ENCODE measurements at regions not wholly inside any gene's neighbourhood (a gene's known extent, or its start where the extent isn't known, plus 50 kb on each side); places are given as distances from the start of the nearest gene placed in this dataset.
"Not testable (repeated sequence)": the region's sequence is repeated elsewhere in the genome, so short reads cannot be mapped to it uniquely, and the experiment has no call there.

DNA sequence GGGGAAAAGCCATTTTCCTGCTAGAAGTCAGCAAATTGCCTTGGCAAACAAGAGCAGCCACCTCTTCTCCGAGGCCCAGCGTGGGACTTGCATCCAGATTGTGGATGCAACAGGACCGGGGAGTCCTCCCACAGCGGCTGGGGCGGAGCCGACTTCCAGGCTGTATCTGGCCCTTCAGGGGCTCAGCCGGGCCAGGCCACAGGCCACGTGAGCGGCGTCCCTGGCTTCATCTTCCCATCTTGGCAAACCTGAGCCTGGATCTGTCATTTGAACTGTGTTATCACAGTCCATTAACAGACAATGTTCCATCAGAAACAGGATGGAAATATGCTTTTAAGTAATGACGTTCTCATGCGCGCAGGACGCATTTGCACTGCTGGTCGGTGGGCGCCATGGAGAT is 483.5 kb upstream of the SALL3 start:
- TF ChIP-seq, protein P1, sequence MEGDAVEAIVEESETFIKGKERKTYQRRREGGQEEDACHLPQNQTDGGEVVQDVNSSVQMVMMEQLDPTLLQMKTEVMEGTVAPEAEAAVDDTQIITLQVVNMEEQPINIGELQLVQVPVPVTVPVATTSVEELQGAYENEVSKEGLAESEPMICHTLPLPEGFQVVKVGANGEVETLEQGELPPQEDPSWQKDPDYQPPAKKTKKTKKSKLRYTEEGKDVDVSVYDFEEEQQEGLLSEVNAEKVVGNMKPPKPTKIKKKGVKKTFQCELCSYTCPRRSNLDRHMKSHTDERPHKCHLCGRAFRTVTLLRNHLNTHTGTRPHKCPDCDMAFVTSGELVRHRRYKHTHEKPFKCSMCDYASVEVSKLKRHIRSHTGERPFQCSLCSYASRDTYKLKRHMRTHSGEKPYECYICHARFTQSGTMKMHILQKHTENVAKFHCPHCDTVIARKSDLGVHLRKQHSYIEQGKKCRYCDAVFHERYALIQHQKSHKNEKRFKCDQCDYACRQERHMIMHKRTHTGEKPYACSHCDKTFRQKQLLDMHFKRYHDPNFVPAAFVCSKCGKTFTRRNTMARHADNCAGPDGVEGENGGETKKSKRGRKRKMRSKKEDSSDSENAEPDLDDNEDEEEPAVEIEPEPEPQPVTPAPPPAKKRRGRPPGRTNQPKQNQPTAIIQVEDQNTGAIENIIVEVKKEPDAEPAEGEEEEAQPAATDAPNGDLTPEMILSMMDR (IDR thresholded peaks at IDR 0.05; ENCODE audit: low read length, missing control alignments) = no peak
- no peak overlapping the region for H3K4me3 ChIP-seq (replicated peaks; ENCODE audit: low read depth, low read length)
- DNase-seq (ENCODE audit: low read depth) = no peak

DNA sequence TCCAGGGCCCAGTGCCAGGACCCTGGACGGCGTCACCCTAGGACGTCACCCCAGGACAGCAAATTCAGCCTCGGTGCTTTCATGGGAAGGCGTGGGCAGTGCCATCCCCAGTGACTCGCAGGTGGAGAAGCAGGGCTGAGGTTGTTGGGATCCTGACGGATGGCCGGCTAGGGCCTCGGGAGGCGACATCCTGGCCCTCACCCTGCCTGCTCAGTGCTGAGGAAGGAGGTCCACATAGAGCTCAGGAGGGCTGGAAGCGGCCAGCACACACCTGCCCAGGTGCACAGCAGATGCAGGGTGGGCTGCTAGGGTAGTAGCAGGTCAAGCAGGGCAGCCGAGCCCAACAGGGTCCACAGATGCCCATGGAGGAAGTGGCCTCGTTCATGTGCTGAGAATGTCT is 482.0 kb upstream of the SALL3 start:
- TF ChIP-seq, protein P1 (IDR thresholded peaks at IDR 0.05; ENCODE audit: low read length, missing control alignments) = no peak
- no peak overlapping the region for H3K4me3 ChIP-seq (replicated peaks; ENCODE audit: low read depth, low read length)
- DNase-seq (ENCODE audit: low read depth) = no peak

DNA sequence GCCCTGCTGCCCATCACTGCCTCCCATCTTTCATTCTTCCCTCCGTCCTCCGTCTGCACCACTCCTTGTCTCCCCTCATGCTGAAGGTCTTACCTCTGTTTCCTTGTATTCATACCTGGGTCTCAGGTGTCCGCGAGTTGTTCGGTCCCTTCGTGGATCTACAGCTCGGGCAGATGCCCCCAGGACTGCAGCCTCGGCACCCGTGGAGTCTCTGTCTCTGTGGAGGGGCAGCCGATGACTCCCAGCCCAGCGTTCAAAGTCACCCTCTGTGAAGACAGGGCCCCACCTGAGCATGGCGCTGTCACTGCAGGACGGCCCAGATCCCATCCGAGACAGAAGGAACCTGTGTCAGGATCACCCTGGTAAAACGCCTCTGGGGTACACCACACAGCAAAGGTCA is 480.0 kb upstream of the SALL3 start:
- no peak overlapping the region for H3K4me3 ChIP-seq (replicated peaks; ENCODE audit: low read depth, low read length)
- DNase-seq (ENCODE audit: low read depth) = no peak
- TF ChIP-seq, protein P1 (IDR thresholded peaks at IDR 0.05; ENCODE audit: low read length, missing control alignments) = no peak

DNA sequence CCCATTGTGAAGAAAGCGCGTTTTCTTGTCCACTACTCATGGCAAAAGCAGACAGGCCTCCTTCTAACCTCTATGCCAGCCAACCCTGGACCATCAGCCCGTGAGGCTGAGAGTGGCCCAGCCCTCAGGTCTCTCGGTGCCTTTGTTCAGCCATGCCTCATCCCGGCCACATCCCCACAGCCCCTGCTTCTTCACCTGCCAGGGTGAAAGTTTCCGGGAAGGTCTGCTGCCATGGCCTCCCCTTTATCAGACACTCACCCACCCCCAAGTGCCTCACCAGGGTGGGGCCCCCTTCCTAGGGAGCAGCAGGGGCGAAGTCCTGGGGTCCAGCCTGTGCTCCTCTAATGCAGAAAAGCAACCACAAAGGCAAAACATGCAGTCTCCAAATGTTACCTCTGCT is 478.4 kb upstream of the SALL3 start:
- TF ChIP-seq, protein P1 (IDR thresholded peaks at IDR 0.05; ENCODE audit: low read length, missing control alignments) = no peak
- no peak for DNase-seq (ENCODE audit: low read depth)
- H3K4me3 ChIP-seq (replicated peaks; ENCODE audit: low read depth, low read length) = no peak overlapping the region

DNA sequence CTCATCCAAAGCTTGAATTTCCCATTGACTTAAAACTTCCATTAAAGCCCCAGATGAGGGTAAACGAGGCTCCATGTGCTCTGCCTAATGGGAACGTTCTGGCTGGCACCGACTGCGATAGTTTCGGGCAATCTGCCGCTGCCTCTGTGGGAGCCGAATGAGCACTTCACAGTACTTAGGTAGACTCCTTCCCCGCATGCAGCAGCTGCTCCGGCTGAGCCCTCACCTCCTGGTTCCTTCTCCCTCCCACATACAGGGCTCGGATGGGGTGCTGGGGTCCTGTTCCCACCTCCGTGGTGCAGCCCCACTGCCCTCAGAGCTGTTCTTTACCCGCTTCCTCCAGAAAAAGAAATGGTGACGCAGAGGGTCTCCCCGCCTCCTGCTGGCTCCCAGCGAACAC is 476.5 kb upstream of the SALL3 start:
- H3K4me3 ChIP-seq (replicated peaks; ENCODE audit: low read depth, low read length) = no peak overlapping the region

DNA sequence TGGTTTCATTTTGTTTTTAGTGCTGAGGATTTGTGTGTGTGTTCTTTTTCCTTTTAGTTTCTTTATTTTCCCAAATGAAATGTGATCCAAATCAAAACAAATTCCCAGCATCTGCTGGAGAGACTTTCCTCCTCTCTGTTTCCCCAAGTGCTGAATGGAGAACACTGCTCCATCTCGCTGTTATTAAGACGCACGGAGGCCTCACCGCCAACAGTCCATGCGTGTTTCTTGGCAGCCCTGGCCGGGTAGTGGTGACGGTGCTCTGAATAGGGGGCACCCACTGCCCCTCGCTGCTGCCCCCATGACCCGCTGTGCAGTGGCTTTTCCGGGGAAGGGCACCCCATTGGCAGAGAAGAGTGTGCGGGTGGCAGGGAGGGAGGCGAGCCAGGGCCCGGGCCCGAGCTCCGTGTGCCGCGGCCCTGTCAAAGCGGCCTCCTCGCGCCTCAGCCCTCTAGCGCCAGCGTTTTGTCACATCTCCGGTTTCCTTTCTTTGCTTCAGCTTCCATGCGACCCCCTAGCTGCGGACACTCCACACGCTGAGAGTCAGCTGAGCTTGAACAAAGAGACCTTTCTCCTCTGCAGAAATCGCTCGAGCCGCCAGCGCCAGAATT is 473.7 kb upstream of the SALL3 start:
- DNase-seq (ENCODE audit: low read depth) = no peak
- no peak overlapping the region for H3K4me3 ChIP-seq (replicated peaks; ENCODE audit: low read depth, low read length)
- TF ChIP-seq, protein P1 (IDR thresholded peaks at IDR 0.05; ENCODE audit: low read length, missing control alignments) = no peak

More for the DNA sequence above, 476.5 kb upstream of the SALL3 start:
- no peak for DNase-seq (ENCODE audit: low read depth)
- TF ChIP-seq, protein P1 (IDR thresholded peaks at IDR 0.05; ENCODE audit: low read length, missing control alignments) = no peak

DNA sequence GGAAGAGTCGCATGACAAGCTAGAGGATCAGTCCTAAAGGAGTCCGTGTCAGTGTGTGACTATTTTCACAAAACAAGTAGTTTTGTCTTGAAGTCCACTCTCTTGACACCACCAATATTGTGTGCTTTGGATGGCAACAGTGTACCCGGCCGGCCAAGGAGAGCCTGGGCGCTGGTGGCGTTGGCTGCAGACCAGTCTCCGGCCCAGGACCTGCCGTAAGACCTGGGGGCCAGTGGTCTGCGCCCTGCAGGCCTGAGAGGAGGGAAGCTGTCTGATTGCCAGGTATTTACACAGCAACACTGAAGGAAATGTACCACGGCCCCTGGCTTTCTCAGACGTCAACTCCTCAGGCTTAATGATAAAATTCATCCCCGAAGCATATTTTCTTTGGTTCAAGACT is 472.4 kb upstream of the SALL3 start:
- DNase-seq (ENCODE audit: low read depth) = no peak
- no peak overlapping the region for H3K4me3 ChIP-seq (replicated peaks; ENCODE audit: low read depth, low read length)
- TF ChIP-seq, protein P1 (IDR thresholded peaks at IDR 0.05; ENCODE audit: low read length, missing control alignments) = no peak

DNA sequence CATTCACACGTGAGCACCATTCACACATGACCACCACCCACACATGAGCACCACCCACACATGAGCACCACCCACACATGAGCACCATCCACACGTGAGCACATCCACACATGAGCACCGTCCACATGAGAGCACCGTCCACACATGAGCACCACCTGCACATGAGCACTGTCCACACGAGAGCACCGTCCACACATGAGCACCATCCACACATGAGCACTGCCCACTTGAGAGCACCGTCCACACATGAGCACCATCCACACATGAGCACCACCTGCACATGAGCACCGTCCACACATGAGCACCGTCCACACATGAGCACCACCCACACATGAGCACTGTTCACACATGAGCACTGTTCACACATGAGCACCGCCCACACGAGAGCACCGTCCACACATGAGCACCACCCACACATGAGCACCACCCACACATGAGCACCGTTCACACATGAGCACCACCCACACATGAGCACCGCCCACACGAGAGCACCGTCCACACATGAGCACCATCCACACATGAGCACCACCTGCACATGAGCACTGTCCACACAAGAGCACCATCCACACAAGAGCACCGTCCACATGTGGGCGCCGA is 471.3 kb upstream of the SALL3 start:
- DNase-seq (ENCODE audit: low read depth); H3K4me3 ChIP-seq (replicated peaks; ENCODE audit: low read depth, low read length): not testable (repeated sequence)

Data from fibroblast of pulmonary artery (primary cell).